ENCODE measurements at regions not wholly inside any gene's neighbourhood (a gene's known extent, or its start where the extent isn't known, plus 50 kb on each side); places are given as distances from the start of the nearest gene placed in this dataset.

DNA sequence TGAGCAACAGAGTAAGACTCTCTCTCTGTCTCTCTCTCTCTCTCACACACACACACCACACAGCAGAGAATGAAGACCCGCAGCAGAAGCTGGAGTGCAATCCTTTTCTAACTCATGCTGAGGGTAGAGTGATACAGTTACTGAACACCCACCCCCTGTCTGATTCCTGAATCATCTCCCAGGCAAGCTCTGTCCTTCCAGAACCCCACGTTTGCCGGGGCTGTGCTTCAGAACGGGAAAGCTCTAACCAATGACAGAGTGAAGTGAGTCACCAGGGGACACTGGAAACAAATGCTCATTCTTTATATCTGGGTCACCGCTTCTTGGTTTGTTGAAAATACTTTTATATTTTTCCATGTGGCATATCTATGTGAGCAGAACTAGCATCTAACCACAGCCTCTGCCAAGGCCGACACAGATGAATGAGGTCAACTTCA is 553.7 kb upstream of the AMELY start:
- TF ChIP-seq, protein P1, sequence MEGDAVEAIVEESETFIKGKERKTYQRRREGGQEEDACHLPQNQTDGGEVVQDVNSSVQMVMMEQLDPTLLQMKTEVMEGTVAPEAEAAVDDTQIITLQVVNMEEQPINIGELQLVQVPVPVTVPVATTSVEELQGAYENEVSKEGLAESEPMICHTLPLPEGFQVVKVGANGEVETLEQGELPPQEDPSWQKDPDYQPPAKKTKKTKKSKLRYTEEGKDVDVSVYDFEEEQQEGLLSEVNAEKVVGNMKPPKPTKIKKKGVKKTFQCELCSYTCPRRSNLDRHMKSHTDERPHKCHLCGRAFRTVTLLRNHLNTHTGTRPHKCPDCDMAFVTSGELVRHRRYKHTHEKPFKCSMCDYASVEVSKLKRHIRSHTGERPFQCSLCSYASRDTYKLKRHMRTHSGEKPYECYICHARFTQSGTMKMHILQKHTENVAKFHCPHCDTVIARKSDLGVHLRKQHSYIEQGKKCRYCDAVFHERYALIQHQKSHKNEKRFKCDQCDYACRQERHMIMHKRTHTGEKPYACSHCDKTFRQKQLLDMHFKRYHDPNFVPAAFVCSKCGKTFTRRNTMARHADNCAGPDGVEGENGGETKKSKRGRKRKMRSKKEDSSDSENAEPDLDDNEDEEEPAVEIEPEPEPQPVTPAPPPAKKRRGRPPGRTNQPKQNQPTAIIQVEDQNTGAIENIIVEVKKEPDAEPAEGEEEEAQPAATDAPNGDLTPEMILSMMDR (IDR thresholded peaks at IDR 0.05): no peak
- TF ChIP-seq POLR2A (IDR thresholded peaks at IDR 0.05): no peak
